ENCODE measurements at regions not wholly inside any gene's neighbourhood (a gene's known extent, or its start where the extent isn't known, plus 50 kb on each side); places are given as distances from the start of the nearest gene placed in this dataset.

DNA sequence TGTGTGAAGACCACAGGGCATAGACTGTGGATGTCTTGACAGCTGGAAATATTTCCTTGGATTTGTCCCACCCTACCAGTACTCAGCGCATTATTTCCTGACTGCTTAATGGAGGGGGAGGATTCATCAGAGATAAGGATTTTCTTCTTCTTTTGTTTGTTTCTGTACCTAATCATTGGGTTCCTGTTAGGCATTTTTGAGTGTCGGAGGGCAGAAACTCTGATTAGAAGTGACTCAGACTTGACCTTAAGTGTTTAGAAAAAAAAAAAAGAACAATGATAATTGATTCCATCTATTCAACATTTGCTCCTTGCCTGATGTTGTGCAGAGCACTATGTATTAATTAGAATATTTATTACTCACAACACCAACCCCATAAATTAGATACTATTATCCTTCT lies 78.5 kb upstream of the SYNPR start:
- H3K27ac ChIP-seq (ENCODE audit: low read length): no peak overlapping the region
- intact Hi-C loops (cut with micrococcal nuclease): no loop called here
- H3K9ac ChIP-seq (ENCODE audit: low read length): no peak overlapping the region
- no peak for ATAC-seq
- no TSS peak for BruUV-seq (replicated peaks)
- no peaks in the 10 kb centered on the region for H3K27me3 ChIP-seq (ENCODE audit: low read length)
- no peaks in the 10 kb centered on the region for H3K4me1 ChIP-seq (ENCODE audit: insufficient read depth, low read length)
- CTCF ChIA-PET: no interaction called here
- no peak overlapping the region for H3K4me2 ChIP-seq (ENCODE audit: low read length)
- POLR2A ChIA-PET (ENCODE audit: unreplicated experiment): no interaction called here
- no peak overlapping the region for H2AFZ ChIP-seq (ENCODE audit: low read length)
- no peaks in the 10 kb centered on the region for H4K20me1 ChIP-seq (ENCODE audit: low read length)
- no peaks in the 10 kb centered on the region for H3F3A ChIP-seq (ENCODE audit: low read length, unreplicated experiment)
- H3K9me3 ChIP-seq (ENCODE audit: low read length): peaks cover 15% of the 10 kb centered on the region; the same call in 1 of the 2 replicates
- no peaks in the 10 kb centered on the region for H3K9me2 ChIP-seq (replicated peaks; ENCODE audit: low read length)
- H3K79me2 ChIP-seq (ENCODE audit: low read length): no peaks in the 10 kb centered on the region
- no peaks in the 10 kb centered on the region for H3K36me3 ChIP-seq (ENCODE audit: low read depth, low read length)
- H3K4me3 ChIP-seq (ENCODE audit: low read length): no peak overlapping the region
- TF ChIP-seq, protein P1, sequence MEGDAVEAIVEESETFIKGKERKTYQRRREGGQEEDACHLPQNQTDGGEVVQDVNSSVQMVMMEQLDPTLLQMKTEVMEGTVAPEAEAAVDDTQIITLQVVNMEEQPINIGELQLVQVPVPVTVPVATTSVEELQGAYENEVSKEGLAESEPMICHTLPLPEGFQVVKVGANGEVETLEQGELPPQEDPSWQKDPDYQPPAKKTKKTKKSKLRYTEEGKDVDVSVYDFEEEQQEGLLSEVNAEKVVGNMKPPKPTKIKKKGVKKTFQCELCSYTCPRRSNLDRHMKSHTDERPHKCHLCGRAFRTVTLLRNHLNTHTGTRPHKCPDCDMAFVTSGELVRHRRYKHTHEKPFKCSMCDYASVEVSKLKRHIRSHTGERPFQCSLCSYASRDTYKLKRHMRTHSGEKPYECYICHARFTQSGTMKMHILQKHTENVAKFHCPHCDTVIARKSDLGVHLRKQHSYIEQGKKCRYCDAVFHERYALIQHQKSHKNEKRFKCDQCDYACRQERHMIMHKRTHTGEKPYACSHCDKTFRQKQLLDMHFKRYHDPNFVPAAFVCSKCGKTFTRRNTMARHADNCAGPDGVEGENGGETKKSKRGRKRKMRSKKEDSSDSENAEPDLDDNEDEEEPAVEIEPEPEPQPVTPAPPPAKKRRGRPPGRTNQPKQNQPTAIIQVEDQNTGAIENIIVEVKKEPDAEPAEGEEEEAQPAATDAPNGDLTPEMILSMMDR (conservative IDR thresholded peaks at IDR 0.05; ENCODE audit: low read depth, low read length): no peak
- no peak for TF ChIP-seq EZH2 (IDR thresholded peaks at IDR 0.05; ENCODE audit: low read length, unreplicated experiment)
- no peak for TF ChIP-seq EZH2phosphoT487 (IDR thresholded peaks at IDR 0.05; ENCODE audit: borderline replicate concordance, low read length)
- no peak for DNase-seq

DNA sequence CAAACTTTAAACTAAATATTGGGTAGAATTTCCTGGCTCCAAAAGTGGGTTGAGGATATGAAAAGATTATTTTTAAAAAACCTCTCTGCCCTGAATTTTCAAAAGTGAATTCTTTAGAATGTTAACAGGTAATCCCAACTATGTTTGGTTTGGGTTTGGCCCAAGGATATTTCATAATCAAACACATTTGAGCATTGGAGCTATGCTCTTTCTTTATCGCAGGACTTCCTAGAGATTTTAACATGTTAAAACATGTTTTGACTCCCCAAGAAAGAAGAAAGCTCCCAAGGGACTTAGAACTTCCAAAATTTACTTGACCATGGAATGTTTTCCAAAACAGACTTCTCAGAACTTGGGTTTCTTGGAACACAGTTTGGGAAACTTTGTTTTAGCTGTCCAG lies 75.6 kb upstream of the SYNPR start:
- POLR2A ChIA-PET (ENCODE audit: unreplicated experiment): no interaction called here

DNA sequence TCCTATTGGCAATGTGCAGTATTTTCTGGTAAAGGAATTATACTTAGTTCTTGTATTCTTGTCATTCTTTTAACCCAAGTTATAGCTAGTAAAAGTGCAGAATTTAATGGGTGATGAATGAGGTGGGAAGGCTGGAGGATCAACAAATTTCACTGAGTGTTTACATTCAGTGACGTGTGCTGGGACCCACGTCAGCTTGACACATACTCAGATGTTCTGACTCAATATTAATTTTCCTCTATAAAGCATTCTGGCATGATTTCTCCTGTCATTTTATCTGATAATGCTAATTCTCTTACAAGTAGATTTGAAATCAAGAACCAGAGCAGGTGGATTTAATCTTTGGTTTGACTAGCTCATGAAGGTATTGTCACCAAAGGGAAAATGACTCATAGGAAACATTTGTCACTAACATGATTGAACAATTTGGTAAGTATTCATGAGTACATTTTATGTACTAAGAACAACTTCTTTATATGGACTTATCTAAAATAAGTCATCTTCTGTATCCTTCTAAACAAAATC lies 71.0 kb upstream of the SYNPR start:
- Histone ChIP-seq H3K79me2 (ENCODE audit: low read length) (no peaks in the 10 kb centered on the region), H3K9me2 (replicated peaks; ENCODE audit: low read length) (no peaks in the 10 kb centered on the region), H3K4me1 (ENCODE audit: insufficient read depth, low read length) (no peaks in the 10 kb centered on the region), H3K4me2 (ENCODE audit: low read length) (no peak overlapping the region), H3K9me3 (ENCODE audit: low read length) (0 out of 2 replicates have a peak, but pooled peaks cover 8% of the 10 kb centered on the region), H3K36me3 (ENCODE audit: low read depth, low read length) (no peaks in the 10 kb centered on the region), H2AFZ (ENCODE audit: low read length) (no peak overlapping the region), H3K9ac (ENCODE audit: low read length) (no peak overlapping the region), H3F3A (ENCODE audit: low read length, unreplicated experiment) (no peaks in the 10 kb centered on the region), H3K27me3 (ENCODE audit: low read length) (no peaks in the 10 kb centered on the region), H3K27ac (ENCODE audit: low read length) (no peak overlapping the region), H4K20me1 (ENCODE audit: low read length) (no peaks in the 10 kb centered on the region), H3K4me3 (ENCODE audit: low read length) (no peak overlapping the region)
- POLR2A ChIA-PET (ENCODE audit: unreplicated experiment): no interaction called here
- CTCF ChIA-PET: interaction anchor here (0.6 kb wide), 1 partner anchor 373 kb away, joined by 3 read pairs; no protein-coding TSS in a partner anchor
- intact Hi-C loops (cut with micrococcal nuclease): no loop called here
- ATAC-seq (no peak), DNase-seq (peak; percentile 4)
- TF ChIP-seq EZH2 (IDR thresholded peaks at IDR 0.05; ENCODE audit: low read length, unreplicated experiment): no peak
- TF ChIP-seq EZH2phosphoT487 (IDR thresholded peaks at IDR 0.05; ENCODE audit: borderline replicate concordance, low read length): no peak
- TF ChIP-seq, protein P1 (conservative IDR thresholded peaks at IDR 0.05; ENCODE audit: low read depth, low read length): no peak
- no TSS peak for BruUV-seq (replicated peaks)

More for the DNA sequence above, 75.6 kb upstream of the SYNPR start:
- Histone ChIP-seq H3K9me3 (ENCODE audit: low read length) (peaks cover 19% of the 10 kb centered on the region; the same call in 1 of the 2 replicates), H3K9ac (ENCODE audit: low read length) (no peak overlapping the region), H3K27ac (ENCODE audit: low read length) (no peak overlapping the region), H4K20me1 (ENCODE audit: low read length) (no peaks in the 10 kb centered on the region), H2AFZ (ENCODE audit: low read length) (no peak overlapping the region), H3K36me3 (ENCODE audit: low read depth, low read length) (no peaks in the 10 kb centered on the region), H3K4me1 (ENCODE audit: insufficient read depth, low read length) (no peaks in the 10 kb centered on the region), H3K27me3 (ENCODE audit: low read length) (no peaks in the 10 kb centered on the region), H3K79me2 (ENCODE audit: low read length) (no peaks in the 10 kb centered on the region), H3K4me3 (ENCODE audit: low read length) (no peak overlapping the region), H3K4me2 (ENCODE audit: low read length) (no peak overlapping the region), H3K9me2 (replicated peaks; ENCODE audit: low read length) (no peaks in the 10 kb centered on the region), H3F3A (ENCODE audit: low read length, unreplicated experiment) (no peaks in the 10 kb centered on the region)
- BruUV-seq (replicated peaks): no TSS peak
- ATAC-seq (no peak), DNase-seq (no peak)
- intact Hi-C loops (cut with micrococcal nuclease): no loop called here
- CTCF ChIA-PET: no interaction called here
- TF ChIP-seq EZH2 (IDR thresholded peaks at IDR 0.05; ENCODE audit: low read length, unreplicated experiment): no peak
- TF ChIP-seq, protein P1 (conservative IDR thresholded peaks at IDR 0.05; ENCODE audit: low read depth, low read length): no peak
- no peak for TF ChIP-seq EZH2phosphoT487 (IDR thresholded peaks at IDR 0.05; ENCODE audit: borderline replicate concordance, low read length)

Data from PC-3 (cell line).